Neural cell (in vitro differentiated cells): ENCODE measurements at regions not wholly inside any gene's neighbourhood (a gene's known extent, or its start where the extent isn't known, plus 50 kb on each side); places are given as distances from the start of the nearest gene placed in this dataset.

Experiments used
- POLR2AphosphoS5 ChIP-seq: IDR thresholded peaks from 2 replicates; pipeline ENCODE4 v1.6.1; 2012
- TAF1 ChIP-seq: IDR thresholded peaks from 2 replicates; pipeline ENCODE4 v1.6.1; 2012; ENCODE audit warnings: low read depth
- TF ChIP-seq, protein P1 (sequence below): fragments of 450-650 bp; IDR thresholded peaks from 2 replicates; pipeline ENCODE4 v1.5.1; 2014; ENCODE audit warnings: antibody characterized with exemption, mild to moderate bottlenecking, moderate library complexity; ENCODE audit not compliant: poor library complexity, severe bottlenecking

GRCh38 chr4:128564081-128564630 is 245.3 kb upstream of the JADE1 start:
- TF ChIP-seq TAF1 (no peak), POLR2AphosphoS5 (no peak)
- TF ChIP-seq, protein P1, sequence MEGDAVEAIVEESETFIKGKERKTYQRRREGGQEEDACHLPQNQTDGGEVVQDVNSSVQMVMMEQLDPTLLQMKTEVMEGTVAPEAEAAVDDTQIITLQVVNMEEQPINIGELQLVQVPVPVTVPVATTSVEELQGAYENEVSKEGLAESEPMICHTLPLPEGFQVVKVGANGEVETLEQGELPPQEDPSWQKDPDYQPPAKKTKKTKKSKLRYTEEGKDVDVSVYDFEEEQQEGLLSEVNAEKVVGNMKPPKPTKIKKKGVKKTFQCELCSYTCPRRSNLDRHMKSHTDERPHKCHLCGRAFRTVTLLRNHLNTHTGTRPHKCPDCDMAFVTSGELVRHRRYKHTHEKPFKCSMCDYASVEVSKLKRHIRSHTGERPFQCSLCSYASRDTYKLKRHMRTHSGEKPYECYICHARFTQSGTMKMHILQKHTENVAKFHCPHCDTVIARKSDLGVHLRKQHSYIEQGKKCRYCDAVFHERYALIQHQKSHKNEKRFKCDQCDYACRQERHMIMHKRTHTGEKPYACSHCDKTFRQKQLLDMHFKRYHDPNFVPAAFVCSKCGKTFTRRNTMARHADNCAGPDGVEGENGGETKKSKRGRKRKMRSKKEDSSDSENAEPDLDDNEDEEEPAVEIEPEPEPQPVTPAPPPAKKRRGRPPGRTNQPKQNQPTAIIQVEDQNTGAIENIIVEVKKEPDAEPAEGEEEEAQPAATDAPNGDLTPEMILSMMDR: no peak
